ENCODE measurements at regions not wholly inside any gene's neighbourhood (a gene's known extent, or its start where the extent isn't known, plus 50 kb on each side); places are given as distances from the start of the nearest gene placed in this dataset.

DNA sequence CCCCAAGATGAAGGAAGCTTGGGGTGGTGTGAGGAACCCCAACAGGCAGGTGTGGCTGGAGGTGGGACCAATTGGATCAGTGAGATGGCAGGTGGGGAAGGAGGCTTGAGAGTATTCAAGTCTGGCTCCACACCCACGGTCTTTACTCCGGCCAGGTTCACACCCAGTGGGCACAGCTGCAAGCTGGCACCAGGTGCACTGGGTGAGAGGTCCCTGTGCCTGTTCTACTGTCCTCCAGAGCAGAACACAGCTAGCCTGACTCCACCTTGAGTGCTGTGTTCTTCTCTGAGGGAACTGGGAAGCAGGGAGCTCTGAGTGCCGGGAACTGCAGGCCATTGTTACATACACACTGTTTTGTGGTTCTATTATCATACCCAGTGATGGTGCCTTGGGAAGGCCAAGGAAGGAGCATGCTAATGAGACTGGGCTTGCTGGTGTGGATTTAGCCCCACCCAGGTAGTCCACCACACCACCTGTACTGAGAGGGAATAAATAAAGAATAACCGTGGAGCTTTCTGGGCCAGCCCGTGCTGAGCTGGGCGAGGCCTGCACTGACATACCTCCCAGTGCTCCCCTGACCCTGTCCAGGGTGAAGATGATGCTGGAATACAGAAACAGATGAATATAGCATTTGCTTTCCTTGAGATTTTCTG lies 93.4 kb downstream of the ABHD5 start:
- DNase-seq: no peak

DNA sequence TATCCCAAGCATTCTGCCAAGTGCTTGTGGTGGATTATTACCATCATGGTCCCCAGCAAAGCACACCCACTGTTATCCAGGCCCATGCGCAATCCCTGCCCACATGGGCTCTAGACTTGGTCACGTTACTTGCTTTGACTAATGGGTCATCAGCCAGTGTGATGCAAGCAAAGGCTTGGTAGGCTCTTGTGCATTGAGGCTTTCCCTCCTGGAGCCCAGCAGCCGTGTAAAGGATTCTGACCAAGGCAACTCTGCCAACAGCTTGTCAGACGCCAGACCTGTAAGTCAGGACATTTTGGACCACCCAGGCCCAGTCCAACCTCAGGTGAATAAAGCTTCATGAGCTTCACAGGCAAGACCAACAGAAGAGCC lies 93.9 kb downstream of the ABHD5 start:
- DNase-seq: no peak

DNA sequence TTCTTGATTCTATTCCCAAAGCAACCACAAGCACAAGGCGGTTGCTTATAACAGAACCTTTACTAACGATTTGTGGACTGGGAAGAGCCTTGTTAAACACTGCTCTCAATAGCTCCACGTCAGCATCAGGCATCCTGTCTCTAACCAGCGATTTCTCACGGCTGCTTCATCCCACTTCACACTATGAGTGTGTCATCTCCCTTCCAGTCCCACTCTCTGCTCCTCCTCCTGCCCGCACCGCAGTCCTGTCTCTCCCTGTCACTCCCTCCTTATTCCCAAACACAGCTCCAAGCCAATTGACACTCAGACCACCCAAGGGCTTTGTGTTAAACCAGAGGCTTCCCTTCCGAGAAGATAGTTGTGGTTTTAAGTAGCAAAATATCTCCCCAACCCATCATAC lies 94.8 kb downstream of the ABHD5 start:
- no peak for DNase-seq

DNA sequence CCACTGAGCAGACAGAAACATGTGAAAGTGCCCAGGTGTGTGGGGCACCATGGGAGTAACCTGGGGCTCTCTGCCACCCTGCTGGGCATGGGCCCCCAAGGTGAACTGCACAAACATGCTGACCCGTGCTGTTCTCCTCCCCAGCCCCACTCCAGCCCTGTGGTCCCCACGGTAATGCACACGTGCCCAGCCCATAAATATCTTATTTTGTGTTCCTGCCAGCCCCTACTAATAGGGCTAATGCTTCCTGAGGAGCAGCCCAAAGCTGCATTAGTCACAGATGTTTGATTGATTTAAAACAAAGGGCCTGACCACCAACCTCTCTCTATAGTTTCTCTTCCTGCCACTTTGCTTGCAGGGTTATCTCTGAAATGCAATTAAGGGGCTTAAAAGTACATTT lies 95.4 kb downstream of the ABHD5 start:
- no peak for DNase-seq

DNA sequence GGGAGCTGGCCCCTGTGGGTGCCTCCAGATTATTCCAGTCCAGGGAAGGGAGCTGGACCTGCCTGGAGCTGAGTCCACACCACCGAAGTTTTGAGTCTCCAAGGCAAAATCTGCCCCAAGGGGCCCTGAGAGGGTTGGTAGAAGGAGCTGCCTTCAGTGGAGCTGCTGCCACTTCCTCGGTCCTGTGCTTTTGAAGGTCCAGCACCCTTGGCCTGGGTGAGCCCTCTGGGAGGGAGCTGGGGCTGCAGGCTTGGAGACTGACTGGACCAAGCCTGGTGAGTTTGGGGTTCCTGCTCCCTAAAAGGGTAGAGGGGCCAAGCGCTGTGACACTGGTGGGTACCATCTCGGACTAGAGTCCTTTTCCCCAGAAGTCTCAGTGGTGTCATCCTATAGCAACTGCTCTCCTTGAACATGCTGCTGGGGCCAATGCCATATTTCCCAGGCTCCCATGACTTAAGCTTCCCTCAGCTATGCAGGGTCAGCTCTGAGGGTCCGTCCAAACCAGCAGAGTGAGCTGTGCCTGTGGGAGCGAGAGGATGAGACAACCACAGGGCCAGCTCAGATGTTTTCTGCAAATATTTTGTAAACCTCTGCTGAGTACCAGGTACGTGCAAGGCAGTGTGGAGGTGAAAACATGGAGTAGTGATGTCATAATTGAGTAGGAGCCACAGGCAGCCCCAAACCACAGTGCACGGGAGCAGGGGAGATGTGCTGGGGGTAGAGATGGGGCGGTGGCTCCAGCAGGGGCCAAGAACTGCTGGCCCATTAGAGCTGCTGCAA lies 96.0 kb downstream of the ABHD5 start:
- no peak for DNase-seq

DNA sequence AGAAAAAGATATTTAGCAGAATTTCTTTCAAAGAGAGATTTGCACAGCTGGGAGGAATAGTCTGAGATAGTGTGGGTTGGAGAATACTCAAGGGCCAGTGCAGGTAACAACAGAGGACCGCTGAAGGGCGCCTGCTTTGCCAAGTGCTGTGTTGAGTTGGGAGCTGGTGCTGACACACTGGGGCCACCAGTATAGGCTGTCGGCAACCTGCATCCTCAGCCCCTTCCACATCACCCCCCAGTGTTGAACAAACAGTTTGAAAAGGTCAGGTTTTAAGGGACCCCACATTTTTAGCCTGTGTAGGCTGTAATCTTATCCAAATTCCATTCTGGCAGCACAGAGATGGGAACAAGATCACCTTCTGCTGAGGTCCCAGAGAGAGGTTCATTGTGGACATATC lies 96.6 kb downstream of the ABHD5 start:
- DNase-seq: no peak

DNA sequence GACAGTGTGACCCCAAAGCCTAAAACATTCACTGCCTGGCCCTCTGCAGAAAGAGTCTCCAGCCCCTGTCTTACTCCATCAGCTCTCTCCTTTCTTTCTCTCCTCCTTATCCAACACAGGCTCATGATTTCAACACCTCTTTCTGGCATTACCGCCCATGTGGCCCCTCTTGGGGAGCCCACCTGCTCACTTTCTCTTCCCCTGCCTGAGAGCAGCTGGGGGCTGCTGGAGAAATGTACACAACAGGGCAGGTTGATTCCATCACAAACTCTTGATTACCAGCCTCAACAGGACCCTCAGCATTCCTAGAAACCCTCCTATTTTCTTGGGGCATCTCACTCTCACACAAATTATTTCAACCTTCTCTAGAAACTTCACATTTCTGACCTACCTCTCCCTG lies 98.3 kb downstream of the ABHD5 start:
- no peak for DNase-seq

DNA sequence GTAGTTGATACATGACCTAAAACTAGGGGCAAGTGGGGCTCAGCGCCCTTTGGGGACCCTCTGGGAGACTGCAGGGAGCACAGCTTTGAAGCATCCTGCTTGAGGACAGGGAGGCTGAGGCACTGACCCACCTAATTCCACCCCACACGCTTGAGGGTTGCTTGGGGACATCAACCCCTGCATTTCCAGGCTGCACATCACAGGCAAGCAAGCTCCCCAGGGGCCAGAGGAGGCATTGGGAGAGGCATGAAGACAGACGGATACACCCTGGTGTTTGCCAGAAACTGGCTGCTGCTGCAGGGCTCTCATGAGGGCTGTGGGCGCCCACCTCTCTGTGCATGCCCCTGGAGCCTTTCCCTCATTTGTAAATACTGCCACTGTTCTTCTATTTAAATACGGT lies 99.3 kb downstream of the ABHD5 start:
- no peak for DNase-seq

DNA sequence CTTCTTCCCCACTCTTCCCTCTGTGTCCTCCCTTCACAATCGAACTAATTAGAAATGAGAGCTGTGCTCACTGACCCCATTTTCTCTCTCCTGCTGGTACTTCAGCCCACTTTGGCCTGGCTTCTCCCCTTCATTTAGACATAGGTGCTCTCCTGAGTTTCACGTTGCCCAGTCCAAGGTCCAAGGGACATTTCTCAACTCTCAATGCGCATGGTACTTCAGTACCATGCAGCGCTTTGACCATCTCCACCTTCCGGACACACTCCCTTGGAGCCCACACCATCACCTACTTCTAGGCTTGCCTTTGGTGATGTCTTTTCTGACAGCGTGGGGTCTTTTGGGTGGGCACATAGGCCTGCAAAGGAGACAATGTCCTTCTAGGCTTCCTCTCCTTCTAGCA lies 99.7 kb downstream of the ABHD5 start:
- DNase-seq: no peak

DNA sequence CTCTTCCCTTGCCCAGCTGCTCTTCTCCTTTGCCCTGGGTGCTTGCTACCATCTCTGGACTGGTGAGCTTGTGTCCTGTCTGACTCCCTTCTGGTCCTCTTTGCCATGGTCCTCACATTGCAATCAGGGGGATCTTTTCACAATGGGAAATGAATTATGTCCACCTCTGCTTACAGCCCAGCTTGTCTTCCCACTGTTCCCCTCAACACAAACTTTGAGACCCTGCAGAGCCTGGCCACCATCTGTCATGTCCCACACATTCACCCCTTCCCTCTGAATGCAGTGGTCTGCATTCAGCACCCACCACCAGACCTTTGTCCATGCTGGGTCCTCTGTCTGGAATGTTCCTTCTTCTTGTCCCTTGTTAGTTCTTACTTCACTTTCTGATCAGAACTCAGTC lies 100.5 kb downstream of the ABHD5 start:
- no peak for DNase-seq

DNA sequence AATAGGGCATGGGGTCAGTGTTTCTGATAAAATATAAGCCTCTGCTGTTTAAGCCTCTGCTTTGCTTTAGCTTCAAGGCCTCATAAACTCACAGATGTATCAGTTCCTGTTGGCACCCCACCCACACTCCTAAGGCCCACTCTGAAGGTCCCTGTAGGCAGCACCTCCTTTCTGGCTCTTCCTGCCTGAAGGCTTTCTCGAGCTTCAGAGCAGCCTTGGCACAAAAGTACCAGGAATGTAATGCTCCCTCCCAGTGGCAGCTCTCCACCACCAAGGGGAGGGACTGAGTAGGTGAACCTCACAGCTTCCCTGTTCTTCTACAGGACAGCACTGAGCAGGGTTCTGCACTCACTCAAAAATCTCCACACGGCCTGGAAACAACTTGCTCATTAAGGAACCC lies 102.2 kb downstream of the ABHD5 start:
- DNase-seq: no peak

DNA sequence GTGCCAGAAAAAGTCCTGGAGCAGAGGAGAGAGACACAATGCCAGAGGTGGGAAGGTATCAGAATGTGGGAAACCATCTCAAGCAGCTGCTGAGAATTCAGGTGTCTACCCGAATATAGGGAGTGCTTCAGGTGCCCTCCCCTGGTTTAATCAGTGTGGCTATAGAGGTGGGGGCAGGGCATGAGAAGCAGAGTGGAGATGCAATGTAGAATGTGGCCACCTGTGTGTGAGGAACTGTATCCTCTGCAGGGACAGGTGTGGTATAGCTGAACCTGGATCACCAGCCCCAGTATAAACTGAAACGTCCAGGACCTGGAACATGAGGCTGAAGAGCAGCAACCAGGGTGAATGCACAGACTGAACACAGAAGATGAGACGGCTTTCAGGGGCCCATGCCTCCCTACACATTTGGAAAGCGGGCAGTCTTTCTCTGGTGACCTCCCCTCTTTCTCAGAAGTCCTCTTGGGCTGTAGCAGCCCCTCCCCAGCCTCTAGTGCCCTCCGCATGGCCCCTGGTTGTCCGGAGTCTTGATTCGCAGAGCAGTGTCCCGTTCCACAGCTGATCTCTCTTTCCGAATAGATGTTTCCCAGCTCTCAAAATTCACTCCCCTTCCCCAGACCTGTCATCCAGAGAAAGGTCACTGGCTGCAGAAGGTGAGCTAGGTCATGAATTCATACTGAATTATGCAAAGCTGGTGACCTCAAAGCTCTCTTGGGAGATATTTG lies 103.1 kb downstream of the ABHD5 start:
- DNase-seq: no peak

DNA sequence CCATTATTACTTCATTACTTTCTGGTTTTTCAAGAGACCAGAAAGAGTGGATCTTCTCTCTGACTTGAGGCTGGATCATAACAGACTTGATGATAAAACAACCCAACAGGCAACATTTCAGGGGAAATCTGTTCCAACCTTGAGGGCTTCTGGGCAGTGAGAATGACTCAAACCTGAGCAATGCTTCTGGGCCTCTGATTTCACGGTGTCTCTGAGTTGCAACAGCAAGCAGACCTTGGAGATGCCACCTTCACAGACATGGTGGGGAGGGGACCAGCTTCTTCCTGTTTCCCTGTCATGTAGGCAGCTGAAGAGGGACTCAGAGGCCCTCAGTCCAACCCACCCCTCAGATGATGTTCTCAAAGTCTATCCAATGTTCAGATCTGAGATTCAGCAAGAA lies 104.0 kb downstream of the ABHD5 start:
- DNase-seq: no peak

DNA sequence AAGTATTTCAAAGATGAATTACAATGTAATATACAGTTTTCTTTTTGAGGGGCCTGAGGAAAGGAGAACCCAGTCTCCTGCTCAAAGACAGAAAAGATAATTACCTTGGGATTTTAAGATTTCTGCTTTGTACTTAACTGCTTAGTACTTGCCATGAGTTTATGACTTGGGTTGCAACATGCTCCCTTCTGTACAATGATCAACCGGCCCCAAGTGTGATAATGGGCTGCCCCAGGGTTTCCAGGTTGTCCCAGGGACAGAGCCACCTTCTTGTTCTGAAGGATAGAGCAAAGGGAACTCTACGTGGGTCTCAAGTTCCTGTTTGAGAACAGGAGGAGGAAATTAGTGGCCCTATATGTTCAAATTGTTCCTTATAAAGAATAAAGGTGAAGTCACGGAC lies 104.8 kb downstream of the ABHD5 start:
- no peak for DNase-seq

DNA sequence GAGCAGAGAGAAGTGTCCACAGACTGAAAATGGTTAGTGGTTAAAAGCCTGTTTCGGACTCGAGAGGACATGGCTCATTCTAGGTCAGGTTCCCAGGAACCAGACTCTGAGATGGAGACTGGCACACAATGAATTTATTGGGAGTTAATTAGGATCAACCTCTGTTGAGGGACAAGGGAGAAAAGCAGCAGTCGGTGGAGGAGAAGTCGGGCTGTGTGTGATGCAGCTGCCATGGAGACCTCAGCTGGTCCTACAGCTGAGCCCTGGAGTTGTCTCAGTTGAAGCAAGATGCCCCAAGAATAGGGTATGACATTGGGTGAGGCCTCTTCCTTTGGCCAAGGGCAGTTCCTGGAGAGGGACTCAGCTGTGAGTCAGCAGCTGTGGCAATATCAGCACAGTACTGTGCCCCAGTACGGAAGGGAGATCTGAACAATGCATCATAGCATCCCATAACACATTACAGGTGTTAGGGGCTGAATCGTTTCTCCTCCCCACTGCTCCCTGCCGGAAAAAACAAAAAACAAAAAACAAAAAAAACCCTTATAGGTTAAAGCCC lies 105.4 kb downstream of the ABHD5 start:
- DNase-seq: no peak

DNA sequence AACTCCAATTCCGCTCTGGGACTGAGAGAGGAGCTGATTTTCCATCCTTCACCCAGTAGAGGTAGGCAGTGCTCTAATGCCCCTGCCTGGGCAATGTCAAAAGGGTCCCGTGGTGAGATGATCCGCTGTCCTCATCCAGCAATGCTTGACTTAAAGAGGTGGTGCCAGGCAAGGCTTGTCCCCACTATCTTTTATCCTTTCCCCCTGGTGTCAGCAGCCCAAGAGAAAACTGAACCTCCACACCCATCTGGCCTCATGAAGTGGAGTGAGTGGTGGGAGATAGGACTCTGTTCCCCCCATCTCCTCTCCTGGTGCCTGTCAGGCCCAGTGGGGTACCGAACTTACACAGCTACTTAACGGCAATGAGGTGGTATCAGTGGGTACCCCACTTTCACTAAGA lies 107.1 kb downstream of the ABHD5 start:
- no peak for DNase-seq

DNA sequence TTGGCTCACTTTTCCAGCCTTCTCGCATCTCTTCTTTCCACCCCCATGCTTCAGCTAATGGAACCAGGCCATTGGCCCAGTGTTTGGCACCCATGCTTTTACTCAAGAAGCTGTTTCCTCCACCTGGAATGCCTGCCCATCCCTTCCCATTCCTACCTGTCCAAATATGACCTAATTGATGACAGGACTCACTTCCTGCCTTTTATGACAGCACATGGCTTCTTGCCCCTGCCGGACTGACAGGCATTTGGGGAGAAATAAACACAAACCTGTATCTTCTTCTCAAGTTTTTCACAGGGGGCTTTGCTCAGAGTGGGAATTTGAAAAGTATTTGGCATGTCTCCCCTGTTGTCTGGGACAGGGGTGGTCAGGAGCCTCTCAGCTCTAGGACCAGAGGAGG lies 120.1 kb downstream of the ABHD5 start:
- DNase-seq: no peak

DNA sequence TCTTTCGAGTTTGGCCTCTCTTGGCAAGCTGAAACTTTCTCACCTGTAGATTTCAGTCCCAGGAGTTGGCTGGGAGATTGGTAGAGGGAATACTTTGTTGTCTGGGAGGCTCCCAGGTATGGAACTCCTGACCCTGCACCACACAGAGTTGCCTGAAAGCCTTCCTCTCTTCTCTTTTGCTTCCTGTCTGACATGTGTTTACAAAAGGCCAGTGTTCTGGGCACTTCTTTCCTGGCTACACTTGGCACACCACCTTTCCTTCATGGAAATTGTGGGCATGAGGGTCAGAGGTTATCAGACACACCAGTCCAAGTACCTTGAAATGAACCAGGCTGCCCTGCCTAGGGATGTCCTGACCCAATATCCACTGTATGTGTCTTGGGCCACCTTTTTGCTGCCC lies 123.7 kb downstream of the ABHD5 start:
- no peak for DNase-seq

DNA sequence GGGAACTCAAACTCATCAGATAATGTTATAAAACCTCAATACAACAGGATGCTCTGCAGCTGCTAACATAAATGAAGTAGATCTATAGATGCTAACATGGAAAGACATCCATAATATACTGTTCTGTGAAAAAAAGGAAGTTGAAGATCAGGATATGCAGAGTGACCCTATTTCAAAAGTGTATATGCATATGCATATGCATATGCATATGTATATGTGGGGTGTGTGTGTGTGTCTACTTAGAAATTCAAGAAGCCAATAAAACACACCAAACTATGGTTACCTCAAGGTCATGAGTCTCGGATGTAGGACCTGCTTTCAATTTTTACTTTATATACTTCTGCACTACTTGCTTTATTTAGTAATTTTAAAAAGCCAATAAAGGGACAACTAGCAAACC lies 125.6 kb downstream of the ABHD5 start:
- DNase-seq: no peak

DNA sequence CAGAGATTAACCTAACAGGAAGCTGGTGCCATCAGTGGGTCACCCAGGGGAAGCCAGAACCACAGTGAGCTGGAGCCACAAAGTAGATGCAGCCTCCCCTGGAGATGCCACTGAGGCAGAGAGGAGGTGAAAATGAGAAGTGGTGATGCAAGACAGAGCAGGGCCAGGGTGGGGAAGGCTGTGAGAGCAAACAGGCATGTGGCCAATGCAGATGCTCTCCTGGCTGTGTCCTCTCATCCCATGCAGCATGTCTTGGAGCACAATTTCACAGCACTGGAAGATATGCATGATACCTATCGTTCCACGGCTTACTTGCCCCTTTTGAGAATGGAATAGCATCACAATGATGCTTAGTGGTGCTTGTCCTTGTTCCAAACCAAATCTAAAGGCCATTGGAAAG lies 126.3 kb downstream of the ABHD5 start:
- DNase-seq: no peak

DNA sequence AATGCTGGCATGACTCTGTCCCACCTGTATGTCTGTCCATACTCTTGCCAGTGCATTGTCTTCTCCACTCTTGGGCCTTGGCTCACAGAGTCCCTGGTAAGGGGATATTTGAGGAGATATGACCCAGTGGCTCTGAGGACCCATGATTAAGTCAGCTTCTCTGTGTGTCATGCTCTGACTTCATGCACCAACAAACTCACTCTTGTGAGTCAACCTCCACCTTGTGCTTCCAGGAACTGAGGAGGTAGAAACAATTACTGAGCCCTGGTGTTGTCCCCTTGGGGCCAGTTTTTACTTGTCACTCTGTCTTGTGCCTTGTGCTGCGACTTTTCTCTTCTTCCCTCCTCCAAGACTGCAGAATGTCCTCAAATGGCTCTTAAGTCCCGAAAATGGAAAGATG lies 127.1 kb downstream of the ABHD5 start:
- DNase-seq: no peak

DNA sequence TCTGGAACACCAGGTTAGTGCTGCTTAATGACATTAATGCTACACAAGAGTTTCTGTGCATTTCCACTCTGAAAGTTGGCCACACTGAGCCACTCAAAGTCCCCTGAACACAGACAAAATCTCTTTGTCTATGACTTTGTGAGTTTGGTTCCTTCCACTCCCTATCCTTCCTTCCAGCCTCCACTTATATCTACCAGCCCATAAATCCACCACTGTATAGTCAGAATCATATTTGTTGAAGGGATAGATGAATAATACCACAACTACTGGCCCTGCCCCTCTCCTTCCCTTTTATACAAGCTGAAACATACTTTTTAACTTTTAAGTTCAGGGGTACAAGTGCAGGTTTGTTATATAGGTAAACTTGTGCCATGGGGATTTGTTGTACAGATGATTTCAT lies 127.5 kb downstream of the ABHD5 start:
- DNase-seq: no peak

DNA sequence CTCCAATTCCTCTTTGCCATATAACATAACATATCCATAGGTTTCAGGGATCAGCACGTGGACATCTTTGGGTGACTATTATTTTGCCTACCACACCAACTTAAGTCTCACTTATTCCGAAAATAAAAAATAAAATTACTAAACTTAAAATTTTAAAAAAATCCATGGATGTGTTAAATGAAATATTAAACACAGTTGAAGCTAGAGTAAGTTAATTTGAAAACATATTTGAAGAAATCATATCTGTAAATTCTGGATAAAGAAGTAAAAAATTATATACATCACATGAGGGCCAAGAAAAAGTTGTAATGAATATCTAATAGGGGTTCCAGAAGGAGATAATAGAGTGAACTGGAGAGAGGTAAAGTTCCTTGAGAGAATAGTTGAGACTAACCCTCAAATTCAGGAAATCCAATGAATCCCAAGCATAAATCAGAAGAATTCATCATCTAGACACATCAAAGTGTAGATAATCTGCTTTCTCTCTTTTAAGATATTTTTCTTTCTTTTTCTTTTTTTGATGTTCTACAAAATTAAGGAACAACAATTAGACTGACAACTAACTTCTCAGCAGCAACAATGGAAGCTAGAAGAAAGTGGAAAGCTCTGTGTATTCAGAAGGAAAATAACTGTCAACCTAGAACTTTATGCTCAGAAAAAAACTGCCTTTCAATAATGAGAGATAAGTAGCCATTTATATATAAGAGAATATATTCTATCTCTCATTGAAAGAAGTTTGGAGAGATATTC lies 147.4 kb downstream of the ABHD5 start:
- DNase-seq: no peak
